GM12878 (cell line): ENCODE measurements at regions not wholly inside any gene's neighbourhood (a gene's known extent, or its start where the extent isn't known, plus 50 kb on each side); places are given as distances from the start of the nearest gene placed in this dataset.

ENCODE experiments used
- ATAC-seq: fragments of 200-7000 bp; cut with Tn5 transposase; 3 replicates; pipeline ENCODE4 v1.9.1; 2020; ENCODE audit warnings: mild to moderate bottlenecking, moderate library complexity
- BruUV-seq: library from RNA; stranded (reverse); fragments of 400-500 nt; replicated peaks from 2 replicates; lab custom pipeline; 2021; lab: Mats Ljungman, UMichigan
- CTCF ChIA-PET: fragments of 300-600 bp; sonication (Branson Sonifier 250); formaldehyde crosslinking; extraction: SDS; loops from one replicate; lab custom pipeline; 2021; ENCODE audit warnings: inconsistent platforms; lab: Yijun Ruan, JAX
- POLR2A ChIA-PET: fragments of 350-600 bp; formaldehyde crosslinking; extraction: SDS; loops from one replicate; lab custom pipeline; 2021; ENCODE audit warnings: inconsistent platforms; lab: Charles Lee
- RAD21 ChIA-PET: fragments of 300-600 bp; sonication (Branson Sonifier 250); formaldehyde crosslinking; loops from one replicate; lab custom pipeline; 2023; ENCODE audit warnings: antibody characterized with exemption; ENCODE audit not compliant: unreplicated experiment; lab: Charles Lee
- SMC1A ChIA-PET: fragments of 300-600 bp; sonication (Branson Sonifier 250); formaldehyde crosslinking; loops from one replicate; lab custom pipeline; 2023; ENCODE audit not compliant: unreplicated experiment, uncharacterized antibody; lab: Charles Lee
- DNase-seq: peaks from one replicate; pipeline ENCODE4 v3.0.0-alpha.2; 2011; ENCODE audit warnings: low read depth, low spot score
- FAIRE-seq: peaks from 3 replicates; lab custom pipeline; 2011; peaks lifted over from hg19 to GRCh38; lab: Jason Lieb, UNC
- H2AFZ ChIP-seq: 2 replicates; pipeline ENCODE4 v1.6.0; 2011; ENCODE audit warnings: low read depth, low read length, control low read depth; ENCODE audit not compliant: control insufficient read depth
- H3K27ac ChIP-seq: 2 replicates; pipeline ENCODE4 v1.5.1; 2011; ENCODE audit warnings: control low read depth; ENCODE audit not compliant: control insufficient read depth, insufficient read depth
- H3K27me3 ChIP-seq, 2 experiments: replicated peaks in 1 of 2; 2 replicates each; pipeline versions ENCODE4 v1.6.0 to v1.6.1; 2011; ENCODE audit warnings: low read length in 1 of 2; ENCODE audit not compliant: control insufficient read depth in 2 of 2, insufficient read depth in 2 of 2
- H3K36me3 ChIP-seq, 2 experiments: 2 replicates each; pipeline ENCODE4 v1.5.1; 2011; ENCODE audit warnings: low read length in 1 of 2; ENCODE audit not compliant: control insufficient read depth in 2 of 2, insufficient read depth in 2 of 2
- H3K4me1 ChIP-seq: 2 replicates; pipeline ENCODE4 v1.6.1; 2011; ENCODE audit warnings: mild to moderate bottlenecking, low read length, moderate library complexity, mixed read lengths; ENCODE audit not compliant: control insufficient read depth, insufficient read depth
- H3K4me2 ChIP-seq: 2 replicates; pipeline ENCODE4 v1.6.0; 2011; ENCODE audit warnings: control low read depth; ENCODE audit not compliant: control insufficient read depth, insufficient read depth
- H3K4me3 ChIP-seq: fragments of 200-600 bp; sonication (generic); 2 replicates; pipeline ENCODE4 v1.5.1; 2016
- H3K79me2 ChIP-seq: 2 replicates; pipeline ENCODE4 v1.6.0; 2011; ENCODE audit warnings: low read length; ENCODE audit not compliant: control insufficient read depth, insufficient read depth
- H3K9ac ChIP-seq: 2 replicates; pipeline ENCODE4 v1.8.0; 2011; ENCODE audit warnings: low read length, control low read depth, mixed read lengths; ENCODE audit not compliant: control insufficient read depth, insufficient read depth
- H3K9me3 ChIP-seq: replicated peaks from 3 replicates; pipeline ENCODE4 v1.5.1; 2011; ENCODE audit warnings: mild to moderate bottlenecking, low read length; ENCODE audit not compliant: control insufficient read depth, insufficient read depth
- H4K20me1 ChIP-seq: 2 replicates; pipeline ENCODE4 v1.6.0; 2011; ENCODE audit not compliant: control insufficient read depth, insufficient read depth
- BHLHE40 ChIP-seq, 2 experiments: fragments of 450-650 bp in 1 of 2; IDR thresholded peaks; 2 replicates each; pipeline ENCODE4 v1.6.1; 2011 to 2017; ENCODE audit warnings: low read depth in 2 of 2, borderline replicate concordance in 1 of 2, improper control_type of control experiment in 1 of 2, low read length in 1 of 2, mild to moderate bottlenecking in 1 of 2
- CHD1 ChIP-seq: IDR thresholded peaks from 2 replicates; pipeline ENCODE4 v1.6.1; 2012; ENCODE audit warnings: low read depth, low read length, improper control_type of control experiment
- CHD4 ChIP-seq: fragments of 200-600 bp; sonication (generic); IDR thresholded peaks from 2 replicates; pipeline ENCODE4 v1.6.1; 2016; ENCODE audit warnings: mild to moderate bottlenecking
- DPF2 ChIP-seq: fragments of 450-650 bp; IDR thresholded peaks from 2 replicates; pipeline ENCODE4 v1.6.1; 2017; ENCODE audit warnings: mild to moderate bottlenecking
- ESRRA ChIP-seq: IDR thresholded peaks from 2 replicates; pipeline ENCODE4 v1.6.1; 2012; ENCODE audit warnings: mild to moderate bottlenecking, low read length, improper control_type of control experiment
- MYB ChIP-seq: fragments of 150-350 bp; IDR thresholded peaks from 2 replicates; pipeline ENCODE4 v1.6.1; 2014; ENCODE audit warnings: mild to moderate bottlenecking, low read depth, low read length, borderline replicate concordance
- NFXL1 ChIP-seq: fragments of 450-650 bp; IDR thresholded peaks from 2 replicates; pipeline ENCODE4 v1.6.1; 2017; ENCODE audit warnings: antibody characterized with exemption, mild to moderate bottlenecking, borderline replicate concordance
- NR2C2 ChIP-seq: IDR thresholded peaks from 2 replicates; pipeline ENCODE4 v1.6.1; 2011; ENCODE audit warnings: borderline replicate concordance, low read depth; ENCODE audit not compliant: control insufficient read depth, insufficient read length
- PAX5 ChIP-seq: IDR thresholded peaks from 2 replicates; pipeline ENCODE4 v1.6.1; 2011; ENCODE audit warnings: low read depth, low read length, borderline replicate concordance
- PML ChIP-seq: IDR thresholded peaks from 2 replicates; pipeline ENCODE4 v1.6.1; 2012; ENCODE audit warnings: low read length, inconsistent platforms
- SIN3A ChIP-seq: IDR thresholded peaks from 2 replicates; pipeline ENCODE4 v1.6.1; 2012; ENCODE audit warnings: low read depth, low read length, improper control_type of control experiment
- SREBF1 ChIP-seq: IDR thresholded peaks from 2 replicates; pipeline ENCODE4 v1.6.1; 2012; ENCODE audit warnings: mild to moderate bottlenecking, low read length
- TCF12 ChIP-seq: IDR thresholded peaks from 2 replicates; pipeline ENCODE4 v1.6.1; 2011; ENCODE audit warnings: low read depth, mild to moderate bottlenecking, low read length
- ZNF217 ChIP-seq: fragments of 450-650 bp; IDR thresholded peaks from 2 replicates; pipeline ENCODE4 v1.6.1; 2017; ENCODE audit warnings: antibody characterized with exemption, mild to moderate bottlenecking
- WGBS: methylation state at CpG from one replicate; pipeline ENCODE4 v1.1.6; 2016; ENCODE audit warnings: low lambda C conversion rate; ENCODE audit not compliant: insufficient replicate concordance, insufficient coverage; ENCODE audit errors: missing lambda C conversion rate; 5-methylcytosine and 5-hydroxymethylcytosine counted together
- in situ Hi-C: fragments of 300-500 bp; cut with MboI; formaldehyde crosslinking; loops from 9 replicates; pipeline ENCODE4 v1.14.3; 2018; ENCODE audit warnings: mixed read lengths
- intact Hi-C: fragments of 100-400 bp; cut with micrococcal nuclease; formaldehyde crosslinking; loops from one replicate; pipeline ENCODE4 v1.14.2; 2022; ENCODE audit not compliant: unreplicated experiment
- TF ChIP-seq, protein P1 (sequence below): fragments of 150-350 bp; IDR thresholded peaks from 2 replicates; pipeline ENCODE4 v1.6.1; 2016; ENCODE audit warnings: low read depth, low read length
- TF ChIP-seq, protein P2 (sequence below): fragments of 450-650 bp; IDR thresholded peaks from 2 replicates; pipeline ENCODE4 v1.6.1; 2016; ENCODE audit warnings: mild to moderate bottlenecking, moderate library complexity, borderline replicate concordance
- TF ChIP-seq, protein P3 (sequence below): fragments of 450-650 bp; IDR thresholded peaks from 2 replicates; pipeline ENCODE4 v1.6.1; 2017; ENCODE audit warnings: mild to moderate bottlenecking, low read depth, inconsistent platforms; ENCODE audit not compliant: poor library complexity, severe bottlenecking

DNA sequence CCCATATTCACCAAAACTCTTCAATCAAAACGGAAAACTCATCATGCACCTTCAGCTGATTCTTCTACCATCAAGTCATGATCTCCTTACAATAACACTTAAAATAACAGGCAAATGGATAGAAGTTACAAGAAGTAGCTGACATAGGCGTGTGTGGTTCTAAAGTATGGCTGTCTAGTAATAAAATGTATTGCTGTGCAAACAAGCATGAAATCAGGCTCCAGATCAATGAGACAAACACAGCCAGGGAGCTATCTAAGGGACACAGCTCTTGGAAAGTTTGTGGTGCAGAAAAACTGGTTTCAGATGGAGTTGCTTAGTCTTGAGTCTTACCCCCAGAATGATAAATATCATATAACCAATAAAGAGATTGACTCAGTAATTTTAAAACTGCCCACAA, 434.8 kb upstream of the NOX3 start:
- no peaks in the 10 kb centered on the region for H4K20me1 ChIP-seq
- no peak overlapping the region for H2AFZ ChIP-seq
- no peak overlapping the region for H3K27ac ChIP-seq
- H3K79me2 ChIP-seq, result no peaks in the 10 kb centered on the region
- FAIRE-seq (no peak), ATAC-seq (no peak), DNase-seq (no peak)
- no peaks in the 10 kb centered on the region for H3K27me3 ChIP-seq
- no peak overlapping the region for H3K9ac ChIP-seq
- no TSS peak for BruUV-seq
- no peaks in the 10 kb centered on the region for H3K36me3 ChIP-seq
- H3K4me1 ChIP-seq, result no peaks in the 10 kb centered on the region
- in situ Hi-C loops (no loop called here), intact Hi-C loops (no loop called here)
- H3K4me3 ChIP-seq, result no peak overlapping the region
- ChIA-PET SMC1A (interaction anchor here (0.6 to 2.1 kb wide), 4 partner anchors 8 to 56 kb away, joined by 3 to 7 read pairs (median 4); no protein-coding TSS in a partner anchor), POLR2A (no interaction called here), RAD21 (interaction anchor here (1.4 kb wide), 1 partner anchor 9 kb away, joined by 3 read pairs; no protein-coding TSS in a partner anchor), CTCF (no interaction called here)
- H3K4me2 ChIP-seq, result no peak overlapping the region
- TF ChIP-seq MYB (no peak), NFXL1 (no peak), CHD1 (no peak), PML (no peak), TCF12 (no peak), DPF2 (no peak), CHD4 (no peak), BHLHE40 (IDR thresholded peaks at IDR 0.05; ENCODE audit: borderline replicate concordance in 1 of 2, low read depth in 2 of 2, low read length in 1 of 2) (no peak), NR2C2 (no peak), PAX5 (no peak), SREBF1 (no peak), ZNF217 (no peak), ESRRA (no peak), SIN3A (no peak)
- TF ChIP-seq, protein P1, sequence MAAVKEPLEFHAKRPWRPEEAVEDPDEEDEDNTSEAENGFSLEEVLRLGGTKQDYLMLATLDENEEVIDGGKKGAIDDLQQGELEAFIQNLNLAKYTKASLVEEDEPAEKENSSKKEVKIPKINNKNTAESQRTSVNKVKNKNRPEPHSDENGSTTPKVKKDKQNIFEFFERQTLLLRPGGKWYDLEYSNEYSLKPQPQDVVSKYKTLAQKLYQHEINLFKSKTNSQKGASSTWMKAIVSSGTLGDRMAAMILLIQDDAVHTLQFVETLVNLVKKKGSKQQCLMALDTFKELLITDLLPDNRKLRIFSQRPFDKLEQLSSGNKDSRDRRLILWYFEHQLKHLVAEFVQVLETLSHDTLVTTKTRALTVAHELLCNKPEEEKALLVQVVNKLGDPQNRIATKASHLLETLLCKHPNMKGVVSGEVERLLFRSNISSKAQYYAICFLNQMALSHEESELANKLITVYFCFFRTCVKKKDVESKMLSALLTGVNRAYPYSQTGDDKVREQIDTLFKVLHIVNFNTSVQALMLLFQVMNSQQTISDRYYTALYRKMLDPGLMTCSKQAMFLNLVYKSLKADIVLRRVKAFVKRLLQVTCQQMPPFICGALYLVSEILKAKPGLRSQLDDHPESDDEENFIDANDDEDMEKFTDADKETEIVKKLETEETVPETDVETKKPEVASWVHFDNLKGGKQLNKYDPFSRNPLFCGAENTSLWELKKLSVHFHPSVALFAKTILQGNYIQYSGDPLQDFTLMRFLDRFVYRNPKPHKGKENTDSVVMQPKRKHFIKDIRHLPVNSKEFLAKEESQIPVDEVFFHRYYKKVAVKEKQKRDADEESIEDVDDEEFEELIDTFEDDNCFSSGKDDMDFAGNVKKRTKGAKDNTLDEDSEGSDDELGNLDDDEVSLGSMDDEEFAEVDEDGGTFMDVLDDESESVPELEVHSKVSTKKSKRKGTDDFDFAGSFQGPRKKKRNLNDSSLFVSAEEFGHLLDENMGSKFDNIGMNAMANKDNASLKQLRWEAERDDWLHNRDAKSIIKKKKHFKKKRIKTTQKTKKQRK, result no peak
- TF ChIP-seq, protein P2, sequence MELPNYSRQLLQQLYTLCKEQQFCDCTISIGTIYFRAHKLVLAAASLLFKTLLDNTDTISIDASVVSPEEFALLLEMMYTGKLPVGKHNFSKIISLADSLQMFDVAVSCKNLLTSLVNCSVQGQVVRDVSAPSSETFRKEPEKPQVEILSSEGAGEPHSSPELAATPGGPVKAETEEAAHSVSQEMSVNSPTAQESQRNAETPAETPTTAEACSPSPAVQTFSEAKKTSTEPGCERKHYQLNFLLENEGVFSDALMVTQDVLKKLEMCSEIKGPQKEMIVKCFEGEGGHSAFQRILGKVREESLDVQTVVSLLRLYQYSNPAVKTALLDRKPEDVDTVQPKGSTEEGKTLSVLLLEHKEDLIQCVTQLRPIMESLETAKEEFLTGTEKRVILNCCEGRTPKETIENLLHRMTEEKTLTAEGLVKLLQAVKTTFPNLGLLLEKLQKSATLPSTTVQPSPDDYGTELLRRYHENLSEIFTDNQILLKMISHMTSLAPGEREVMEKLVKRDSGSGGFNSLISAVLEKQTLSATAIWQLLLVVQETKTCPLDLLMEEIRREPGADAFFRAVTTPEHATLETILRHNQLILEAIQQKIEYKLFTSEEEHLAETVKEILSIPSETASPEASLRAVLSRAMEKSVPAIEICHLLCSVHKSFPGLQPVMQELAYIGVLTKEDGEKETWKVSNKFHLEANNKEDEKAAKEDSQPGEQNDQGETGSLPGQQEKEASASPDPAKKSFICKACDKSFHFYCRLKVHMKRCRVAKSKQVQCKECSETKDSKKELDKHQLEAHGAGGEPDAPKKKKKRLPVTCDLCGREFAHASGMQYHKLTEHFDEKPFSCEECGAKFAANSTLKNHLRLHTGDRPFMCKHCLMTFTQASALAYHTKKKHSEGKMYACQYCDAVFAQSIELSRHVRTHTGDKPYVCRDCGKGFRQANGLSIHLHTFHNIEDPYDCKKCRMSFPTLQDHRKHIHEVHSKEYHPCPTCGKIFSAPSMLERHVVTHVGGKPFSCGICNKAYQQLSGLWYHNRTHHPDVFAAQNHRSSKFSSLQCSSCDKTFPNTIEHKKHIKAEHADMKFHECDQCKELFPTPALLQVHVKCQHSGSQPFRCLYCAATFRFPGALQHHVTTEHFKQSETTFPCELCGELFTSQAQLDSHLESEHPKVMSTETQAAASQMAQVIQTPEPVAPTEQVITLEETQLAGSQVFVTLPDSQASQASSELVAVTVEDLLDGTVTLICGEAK, result no peak
- TF ChIP-seq, protein P3, sequence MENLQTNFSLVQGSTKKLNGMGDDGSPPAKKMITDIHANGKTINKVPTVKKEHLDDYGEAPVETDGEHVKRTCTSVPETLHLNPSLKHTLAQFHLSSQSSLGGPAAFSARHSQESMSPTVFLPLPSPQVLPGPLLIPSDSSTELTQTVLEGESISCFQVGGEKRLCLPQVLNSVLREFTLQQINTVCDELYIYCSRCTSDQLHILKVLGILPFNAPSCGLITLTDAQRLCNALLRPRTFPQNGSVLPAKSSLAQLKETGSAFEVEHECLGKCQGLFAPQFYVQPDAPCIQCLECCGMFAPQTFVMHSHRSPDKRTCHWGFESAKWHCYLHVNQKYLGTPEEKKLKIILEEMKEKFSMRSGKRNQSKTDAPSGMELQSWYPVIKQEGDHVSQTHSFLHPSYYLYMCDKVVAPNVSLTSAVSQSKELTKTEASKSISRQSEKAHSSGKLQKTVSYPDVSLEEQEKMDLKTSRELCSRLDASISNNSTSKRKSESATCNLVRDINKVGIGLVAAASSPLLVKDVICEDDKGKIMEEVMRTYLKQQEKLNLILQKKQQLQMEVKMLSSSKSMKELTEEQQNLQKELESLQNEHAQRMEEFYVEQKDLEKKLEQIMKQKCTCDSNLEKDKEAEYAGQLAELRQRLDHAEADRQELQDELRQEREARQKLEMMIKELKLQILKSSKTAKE, result no peak
- H3K9me3 ChIP-seq, result no peaks in the 10 kb centered on the region
- 7% methylated on average over 2 of the region's 2 CpGs for WGBS
